GM21529 (cell line): ENCODE measurements at regions not wholly inside any gene's neighbourhood (a gene's known extent, or its start where the extent isn't known, plus 50 kb on each side); places are given as distances from the start of the nearest gene placed in this dataset.
"Not testable (repeated sequence)": the region's sequence is repeated elsewhere in the genome, so short reads cannot be mapped to it uniquely, and the experiment has no call there.

ENCODE experiments used
- ATAC-seq: cut with Tn5 transposase; IDR thresholded peaks from one replicate; pipeline ENCODE4 v1.9.1; 2021; ENCODE audit not compliant: unreplicated experiment

GRCh38 chr15:95121191-95121590, 889.8 kb downstream of the MCTP2 start:
- ATAC-seq = no peak

- no peak for ATAC-seq
These were observed 894.4 kb downstream of the MCTP2 start for GRCh38 chr15:95125803-95126202.

- no peak for ATAC-seq
These were observed 896.0 kb downstream of the MCTP2 start for GRCh38 chr15:95127356-95127755.

- ATAC-seq = no peak
These were observed 898.2 kb downstream of the MCTP2 start for GRCh38 chr15:95129574-95129973.

- ATAC-seq = no peak
These were observed 899.8 kb downstream of the MCTP2 start for GRCh38 chr15:95131131-95131556.

GRCh38 chr15:95132774-95133173, 901.4 kb downstream of the MCTP2 start:
- ATAC-seq = no peak

GRCh38 chr15:95134431-95135110, 903.2 kb downstream of the MCTP2 start:
- ATAC-seq = no peak

- ATAC-seq = no peak
These were observed 907.4 kb downstream of the MCTP2 start for GRCh38 chr15:95138604-95139270.

- no peak for ATAC-seq
These were observed 910.1 kb downstream of the MCTP2 start for GRCh38 chr15:95141486-95141885.

- ATAC-seq = no peak
These were observed 911.2 kb downstream of the MCTP2 start for GRCh38 chr15:95142531-95142930.

GRCh38 chr15:95146481-95146880, 915.1 kb downstream of the MCTP2 start:
- no peak for ATAC-seq

- ATAC-seq = no peak
These were observed 916.8 kb downstream of the MCTP2 start for GRCh38 chr15:95148183-95148582.

- ATAC-seq = no peak
These were observed 917.7 kb downstream of the MCTP2 start for GRCh38 chr15:95149036-95149435.

GRCh38 chr15:95149771-95150170, 918.4 kb downstream of the MCTP2 start:
- ATAC-seq = no peak

GRCh38 chr15:95150466-95150865, 919.1 kb downstream of the MCTP2 start:
- ATAC-seq = no peak

- no peak for ATAC-seq
These were observed 921.4 kb downstream of the MCTP2 start for GRCh38 chr15:95152741-95153140.

GRCh38 chr15:95153201-95153600, 921.8 kb downstream of the MCTP2 start:
- ATAC-seq = not testable (repeated sequence)

- ATAC-seq = no peak
These were observed 929.0 kb downstream of the MCTP2 start for GRCh38 chr15:95160316-95160715.

GRCh38 chr15:95162069-95162468, 930.7 kb downstream of the MCTP2 start:
- no peak for ATAC-seq

- ATAC-seq = no peak
These were observed 931.2 kb downstream of the MCTP2 start for GRCh38 chr15:95162531-95162930.

- ATAC-seq = no peak
These were observed 931.7 kb downstream of the MCTP2 start for GRCh38 chr15:95162967-95163531.

GRCh38 chr15:95168152-95168551, 936.8 kb downstream of the MCTP2 start:
- ATAC-seq = no peak
